ENCODE measurements at regions not wholly inside any gene's neighbourhood (a gene's known extent, or its start where the extent isn't known, plus 50 kb on each side); places are given as distances from the start of the nearest gene placed in this dataset.

- Histone ChIP-seq H2AFZ (ENCODE audit: low read length) (no peak overlapping the region), H3K9me3 (ENCODE audit: low read length) (no peaks in the 10 kb centered on the region), H3K9me2 (replicated peaks; ENCODE audit: low read length) (no peaks in the 10 kb centered on the region), H4K20me1 (ENCODE audit: low read length) (no peaks in the 10 kb centered on the region), H3K4me3 (ENCODE audit: low read length) (no peak overlapping the region), H3K4me1 (ENCODE audit: insufficient read depth, low read length) (no peaks in the 10 kb centered on the region), H3F3A (ENCODE audit: low read length, unreplicated experiment) (no peaks in the 10 kb centered on the region), H3K79me2 (ENCODE audit: low read length) (no peaks in the 10 kb centered on the region), H3K4me2 (ENCODE audit: low read length) (no peak overlapping the region), H3K36me3 (ENCODE audit: low read depth, low read length) (no peaks in the 10 kb centered on the region), H3K27ac (ENCODE audit: low read length) (no peak overlapping the region), H3K9ac (ENCODE audit: low read length) (no peak overlapping the region), H3K27me3 (ENCODE audit: low read length) (peaks cover 10% of the 10 kb centered on the region; the same call in 1 of the 2 replicates)
- BruUV-seq (replicated peaks), result no TSS peak
- TF ChIP-seq EZH2 (IDR thresholded peaks at IDR 0.05; ENCODE audit: low read length, unreplicated experiment) (no peak), EZH2phosphoT487 (IDR thresholded peaks at IDR 0.05; ENCODE audit: borderline replicate concordance, low read length) (no peak), CTCF (conservative IDR thresholded peaks at IDR 0.05; ENCODE audit: low read depth, low read length) (no peak)
- CTCF ChIA-PET, result no interaction called here
- intact Hi-C loops (cut with micrococcal nuclease), result no loop called here
- POLR2A ChIA-PET (ENCODE audit: unreplicated experiment), result no interaction called here
- ATAC-seq (no peak), DNase-seq (no peak)
These were observed 93.6 kb upstream of the CHST15 start for GRCh38 chr10:124186956-124187355.

- no peak for ATAC-seq
- Histone ChIP-seq H3K4me2 (ENCODE audit: low read length) (no peak overlapping the region), H3K27ac (ENCODE audit: low read length) (no peak overlapping the region), H3K27me3 (ENCODE audit: low read length) (peaks cover 9% of the 10 kb centered on the region; the same call in 1 of the 2 replicates), H2AFZ (ENCODE audit: low read length) (no peak overlapping the region), H3K9ac (ENCODE audit: low read length) (no peak overlapping the region), H4K20me1 (ENCODE audit: low read length) (no peaks in the 10 kb centered on the region), H3K4me3 (ENCODE audit: low read length) (no peak overlapping the region), H3K4me1 (ENCODE audit: insufficient read depth, low read length) (peaks cover 10% of the 10 kb centered on the region; the same call in 1 of the 2 replicates), H3K79me2 (ENCODE audit: low read length) (no peaks in the 10 kb centered on the region), H3K9me3 (ENCODE audit: low read length) (no peaks in the 10 kb centered on the region), H3K9me2 (replicated peaks; ENCODE audit: low read length) (no peaks in the 10 kb centered on the region), H3F3A (ENCODE audit: low read length, unreplicated experiment) (no peaks in the 10 kb centered on the region), H3K36me3 (ENCODE audit: low read depth, low read length) (no peaks in the 10 kb centered on the region)
- ChIA-PET POLR2A (ENCODE audit: unreplicated experiment) (no interaction called here), CTCF (no interaction called here)
- intact Hi-C loops (cut with micrococcal nuclease), result no loop called here
- TF ChIP-seq EZH2phosphoT487 (IDR thresholded peaks at IDR 0.05; ENCODE audit: borderline replicate concordance, low read length) (no peak), CTCF (conservative IDR thresholded peaks at IDR 0.05; ENCODE audit: low read depth, low read length) (no peak), EZH2 (IDR thresholded peaks at IDR 0.05; ENCODE audit: low read length, unreplicated experiment) (no peak)
- BruUV-seq (replicated peaks), result no TSS peak
- no peak for DNase-seq
These were observed 91.7 kb upstream of the CHST15 start for GRCh38 chr10:124185084-124185483.

GRCh38 chr10:124184208-124184830, 90.9 kb upstream of the CHST15 start:
- no peak overlapping the region for H3K27ac ChIP-seq (ENCODE audit: low read length)
- BruUV-seq (replicated peaks), result no TSS peak
- CTCF ChIA-PET, result no interaction called here

More at GRCh38 chr10:124184208-124184830, 90.9 kb upstream of the CHST15 start:
- no peak overlapping the region for H2AFZ ChIP-seq (ENCODE audit: low read length)
- no peaks in the 10 kb centered on the region for H3K79me2 ChIP-seq (ENCODE audit: low read length)
- no peak for TF ChIP-seq EZH2 (IDR thresholded peaks at IDR 0.05; ENCODE audit: low read length, unreplicated experiment)
- no peak for TF ChIP-seq CTCF (conservative IDR thresholded peaks at IDR 0.05; ENCODE audit: low read depth, low read length)
- TF ChIP-seq EZH2phosphoT487 (IDR thresholded peaks at IDR 0.05; ENCODE audit: borderline replicate concordance, low read length), result no peak
- 0 out of 2 replicates have a peak, but pooled peaks cover 3% of the 10 kb centered on the region for H3K27me3 ChIP-seq (ENCODE audit: low read length)
- no peaks in the 10 kb centered on the region for H3K36me3 ChIP-seq (ENCODE audit: low read depth, low read length)
- no peak overlapping the region for H3K4me2 ChIP-seq (ENCODE audit: low read length)
- H4K20me1 ChIP-seq (ENCODE audit: low read length), result no peaks in the 10 kb centered on the region
- ATAC-seq (no peak), DNase-seq (no peak)
- intact Hi-C loops (cut with micrococcal nuclease), result no loop called here
- H3F3A ChIP-seq (ENCODE audit: low read length, unreplicated experiment), result no peaks in the 10 kb centered on the region
- H3K4me1 ChIP-seq (ENCODE audit: insufficient read depth, low read length), result peaks cover 10% of the 10 kb centered on the region; the same call in 1 of the 2 replicates
- H3K9me2 ChIP-seq (replicated peaks; ENCODE audit: low read length), result no peaks in the 10 kb centered on the region
- no peak overlapping the region for H3K9ac ChIP-seq (ENCODE audit: low read length)
- H3K4me3 ChIP-seq (ENCODE audit: low read length), result no peak overlapping the region
- POLR2A ChIA-PET (ENCODE audit: unreplicated experiment), result no interaction called here
- no peaks in the 10 kb centered on the region for H3K9me3 ChIP-seq (ENCODE audit: low read length)
